ENCODE measurements at regions not wholly inside any gene's neighbourhood (a gene's known extent, or its start where the extent isn't known, plus 50 kb on each side); places are given as distances from the start of the nearest gene placed in this dataset.

DNA sequence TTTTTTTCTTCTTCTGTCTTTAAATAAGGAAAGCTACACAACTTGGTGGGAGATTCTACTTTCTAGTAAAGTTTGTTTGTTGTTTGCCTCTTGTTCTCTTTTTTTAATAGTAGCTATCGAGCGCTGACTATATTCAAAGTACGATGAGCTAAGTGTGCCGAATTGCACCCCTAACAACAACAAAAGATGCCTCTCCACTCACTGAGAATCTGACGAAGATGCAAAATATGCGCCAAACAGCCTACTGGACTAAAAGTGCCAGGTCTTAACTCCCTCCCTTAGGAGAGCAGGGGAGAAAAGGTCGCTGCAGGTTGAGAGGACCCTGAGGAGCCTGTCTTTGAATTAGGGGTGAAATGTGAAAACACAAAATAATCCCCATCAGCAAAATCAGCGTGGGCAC, 713.8 kb upstream of the WWC1 start:
- Mint-ChIP-seq H3K27ac (no peak overlapping the region), H3K9me3 (no peaks in the 10 kb centered on the region), H3K36me3 (ENCODE audit: low read depth) (no peaks in the 10 kb centered on the region), H3K27me3 (ENCODE audit: insufficient read depth) (peaks cover 10% of the 10 kb centered on the region), H3K4me1 (peaks cover 45% of the 10 kb centered on the region), H3K4me3 (no peak overlapping the region)
- 89 to 100% methylated on average over 5 to 8 of the region's 8 CpGs for WGBS, 2 experiments (ENCODE audit: insufficient coverage in 1 of 2, insufficient read length in 1 of 2)
- Histone ChIP-seq H3K4me1 (ENCODE audit: control insufficient read depth, insufficient read depth, low read length) (peaks cover 15% of the 10 kb centered on the region), H3K9ac (ENCODE audit: extremely low read depth, low read length, poor library complexity, severe bottlenecking) (no peak overlapping the region), H3K27me3 (ENCODE audit: control insufficient read depth, insufficient read depth, low read length, poor library complexity, severe bottlenecking) (no peaks in the 10 kb centered on the region), H3K9me3 (ENCODE audit: control insufficient read depth, low read length) (no peaks in the 10 kb centered on the region), H3K4me3 (ENCODE audit: low read length) (peak overlapping the region; percentile 16), H3K36me3 (ENCODE audit: control insufficient read depth, insufficient read depth, low read length) (no peaks in the 10 kb centered on the region), H3K27ac (ENCODE audit: low read depth, low read length) (no peak overlapping the region)
- DNase-seq: no peak
- TF ChIP-seq, protein P1, sequence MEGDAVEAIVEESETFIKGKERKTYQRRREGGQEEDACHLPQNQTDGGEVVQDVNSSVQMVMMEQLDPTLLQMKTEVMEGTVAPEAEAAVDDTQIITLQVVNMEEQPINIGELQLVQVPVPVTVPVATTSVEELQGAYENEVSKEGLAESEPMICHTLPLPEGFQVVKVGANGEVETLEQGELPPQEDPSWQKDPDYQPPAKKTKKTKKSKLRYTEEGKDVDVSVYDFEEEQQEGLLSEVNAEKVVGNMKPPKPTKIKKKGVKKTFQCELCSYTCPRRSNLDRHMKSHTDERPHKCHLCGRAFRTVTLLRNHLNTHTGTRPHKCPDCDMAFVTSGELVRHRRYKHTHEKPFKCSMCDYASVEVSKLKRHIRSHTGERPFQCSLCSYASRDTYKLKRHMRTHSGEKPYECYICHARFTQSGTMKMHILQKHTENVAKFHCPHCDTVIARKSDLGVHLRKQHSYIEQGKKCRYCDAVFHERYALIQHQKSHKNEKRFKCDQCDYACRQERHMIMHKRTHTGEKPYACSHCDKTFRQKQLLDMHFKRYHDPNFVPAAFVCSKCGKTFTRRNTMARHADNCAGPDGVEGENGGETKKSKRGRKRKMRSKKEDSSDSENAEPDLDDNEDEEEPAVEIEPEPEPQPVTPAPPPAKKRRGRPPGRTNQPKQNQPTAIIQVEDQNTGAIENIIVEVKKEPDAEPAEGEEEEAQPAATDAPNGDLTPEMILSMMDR (conservative IDR thresholded peaks at IDR 0.05): no peak

DNA sequence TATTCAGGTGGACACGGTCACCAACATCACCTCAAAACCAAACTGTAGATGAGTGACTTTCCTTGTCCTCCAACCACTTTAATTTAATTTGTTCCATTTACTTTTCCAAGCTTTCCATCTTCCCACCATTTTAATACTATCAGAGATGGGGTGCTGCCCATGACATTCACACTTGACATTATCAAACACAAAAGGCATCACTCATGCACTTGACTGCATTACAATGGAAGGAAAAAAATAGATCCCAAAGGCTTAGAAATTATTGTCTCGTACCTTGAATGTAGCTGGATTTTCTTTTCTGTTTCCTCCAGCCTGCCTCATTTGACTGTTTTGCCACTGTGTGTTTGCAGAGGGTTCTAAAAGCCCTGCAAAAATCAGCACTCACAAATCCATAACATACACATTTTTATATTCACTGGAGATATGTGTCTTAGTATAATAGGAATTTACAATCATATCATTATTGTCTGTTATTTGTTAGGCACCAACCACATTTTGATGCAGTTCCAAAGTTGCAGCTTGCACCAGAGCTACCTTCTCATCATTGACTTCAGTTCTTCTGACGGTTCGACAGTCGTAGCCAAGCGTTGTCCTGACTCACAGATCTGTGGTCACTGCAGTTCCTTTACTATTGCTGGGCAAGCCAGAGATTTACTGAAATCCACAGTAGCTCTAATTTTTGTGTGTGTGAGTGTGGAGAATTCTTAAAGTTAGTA, 712.3 kb upstream of the WWC1 start:
- H3K27ac ChIP-seq (ENCODE audit: low read depth, low read length): no peak overlapping the region
- H3K9ac ChIP-seq (ENCODE audit: extremely low read depth, low read length, poor library complexity, severe bottlenecking): no peak overlapping the region
- no peaks in the 10 kb centered on the region for H3K9me3 Mint-ChIP-seq
- no peak overlapping the region for H3K4me3 Mint-ChIP-seq
- no peaks in the 10 kb centered on the region for H3K9me3 ChIP-seq (ENCODE audit: control insufficient read depth, low read length)
- peaks cover 10% of the 10 kb centered on the region for H3K4me1 ChIP-seq (ENCODE audit: control insufficient read depth, insufficient read depth, low read length)
- H3K27me3 ChIP-seq (ENCODE audit: control insufficient read depth, insufficient read depth, low read length, poor library complexity, severe bottlenecking): no peaks in the 10 kb centered on the region
- 92 to 96% methylated on average over 5 to 6 of the region's 6 CpGs for WGBS, 2 experiments (ENCODE audit: insufficient coverage in 1 of 2, insufficient read length in 1 of 2)
- no peak for DNase-seq
- TF ChIP-seq, protein P1 (conservative IDR thresholded peaks at IDR 0.05): no peak
- H3K4me3 ChIP-seq (ENCODE audit: low read length): no peak overlapping the region
- peaks cover 10% of the 10 kb centered on the region for H3K27me3 Mint-ChIP-seq (ENCODE audit: insufficient read depth)
- H3K36me3 Mint-ChIP-seq (ENCODE audit: low read depth): no peaks in the 10 kb centered on the region
- H3K4me1 Mint-ChIP-seq: peaks cover 49% of the 10 kb centered on the region
- H3K27ac Mint-ChIP-seq: no peak overlapping the region
- no peaks in the 10 kb centered on the region for H3K36me3 ChIP-seq (ENCODE audit: control insufficient read depth, insufficient read depth, low read length)

DNA sequence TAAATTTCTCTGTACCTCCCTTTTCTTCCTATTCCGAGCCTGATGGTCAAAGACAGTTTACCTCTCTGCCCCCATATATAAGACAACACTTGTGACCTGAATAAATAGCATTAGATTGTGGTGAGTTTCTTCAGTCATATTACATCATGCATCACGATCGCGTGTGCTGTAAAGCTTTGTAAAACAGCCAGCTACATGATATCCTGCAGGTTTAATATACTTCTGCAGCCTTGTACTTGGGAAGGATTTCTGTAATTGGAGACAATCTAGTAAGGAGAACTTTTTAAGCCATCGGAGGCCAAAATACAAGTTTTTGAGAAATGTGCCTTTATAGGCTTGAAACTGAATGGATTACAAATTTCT, 711.8 kb upstream of the WWC1 start:
- WGBS, 2 experiments (ENCODE audit: insufficient coverage in 1 of 2, insufficient read length in 1 of 2): 96 to 97% methylated on average over 4 to 5 of the region's 5 CpGs
- H3K9me3 ChIP-seq (ENCODE audit: control insufficient read depth, low read length): no peaks in the 10 kb centered on the region
- no peak overlapping the region for H3K27ac Mint-ChIP-seq
- H3K9ac ChIP-seq (ENCODE audit: extremely low read depth, low read length, poor library complexity, severe bottlenecking): no peak overlapping the region
- H3K4me1 ChIP-seq (ENCODE audit: control insufficient read depth, insufficient read depth, low read length): peaks cover 10% of the 10 kb centered on the region
- no peaks in the 10 kb centered on the region for H3K36me3 Mint-ChIP-seq (ENCODE audit: low read depth)
- H3K36me3 ChIP-seq (ENCODE audit: control insufficient read depth, insufficient read depth, low read length): no peaks in the 10 kb centered on the region
- no peak overlapping the region for H3K27ac ChIP-seq (ENCODE audit: low read depth, low read length)
- no peak overlapping the region for H3K4me3 Mint-ChIP-seq
- no peaks in the 10 kb centered on the region for H3K27me3 ChIP-seq (ENCODE audit: control insufficient read depth, insufficient read depth, low read length, poor library complexity, severe bottlenecking)
- H3K9me3 Mint-ChIP-seq: no peaks in the 10 kb centered on the region
- H3K4me1 Mint-ChIP-seq: peaks cover 44% of the 10 kb centered on the region
- no peak for DNase-seq
- TF ChIP-seq, protein P1 (conservative IDR thresholded peaks at IDR 0.05): no peak
- H3K4me3 ChIP-seq (ENCODE audit: low read length): no peak overlapping the region
- H3K27me3 Mint-ChIP-seq (ENCODE audit: insufficient read depth): peaks cover 7% of the 10 kb centered on the region

Measured in endodermal cell (in vitro differentiated cells).